ENCODE measurements at regions not wholly inside any gene's neighbourhood (a gene's known extent, or its start where the extent isn't known, plus 50 kb on each side); places are given as distances from the start of the nearest gene placed in this dataset.

GRCh38 chr18:30361864-30362540 is 680.5 kb downstream of the DSC3 start:
- TF ChIP-seq CTCF (IDR thresholded peaks at IDR 0.05; ENCODE audit: insufficient read depth, low read length, poor library complexity, severe bottlenecking), result no peak
- no peak for DNase-seq (ENCODE audit: low read depth)
- H3K27me3 ChIP-seq (ENCODE audit: control insufficient read depth, insufficient read depth, low read length), result no peaks in the 10 kb centered on the region
- H3K4me3 ChIP-seq (ENCODE audit: low read depth, low read length), result no peak overlapping the region
- H3K36me3 ChIP-seq (ENCODE audit: control insufficient read depth, insufficient read depth, low read length), result no peaks in the 10 kb centered on the region

DNA sequence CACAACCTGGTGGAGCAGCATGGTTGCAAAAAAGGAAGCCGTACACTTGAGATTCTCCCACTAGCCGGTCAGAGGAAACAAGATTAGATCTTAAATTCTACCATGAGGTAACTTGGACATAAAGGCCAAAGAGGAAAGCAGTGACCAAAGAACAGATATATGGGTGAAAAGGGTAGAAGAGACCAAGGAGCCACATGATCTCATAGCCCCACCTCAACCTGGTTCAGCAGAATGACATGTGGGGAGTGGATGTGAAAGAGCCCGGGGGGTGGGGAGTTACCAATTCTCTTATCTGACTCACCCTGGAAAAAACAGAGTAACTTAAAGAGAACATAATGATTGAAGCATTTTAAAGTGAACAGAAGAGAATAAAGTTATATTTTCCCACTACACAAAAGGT is 683.0 kb downstream of the DSC3 start:
- no peak for TF ChIP-seq CTCF (IDR thresholded peaks at IDR 0.05; ENCODE audit: insufficient read depth, low read length, poor library complexity, severe bottlenecking)
- Histone ChIP-seq H3K4me3 (ENCODE audit: low read depth, low read length) (no peak overlapping the region), H3K27me3 (ENCODE audit: control insufficient read depth, insufficient read depth, low read length) (no peaks in the 10 kb centered on the region), H3K36me3 (ENCODE audit: control insufficient read depth, insufficient read depth, low read length) (no peaks in the 10 kb centered on the region)
- no peak for DNase-seq (ENCODE audit: low read depth)

DNA sequence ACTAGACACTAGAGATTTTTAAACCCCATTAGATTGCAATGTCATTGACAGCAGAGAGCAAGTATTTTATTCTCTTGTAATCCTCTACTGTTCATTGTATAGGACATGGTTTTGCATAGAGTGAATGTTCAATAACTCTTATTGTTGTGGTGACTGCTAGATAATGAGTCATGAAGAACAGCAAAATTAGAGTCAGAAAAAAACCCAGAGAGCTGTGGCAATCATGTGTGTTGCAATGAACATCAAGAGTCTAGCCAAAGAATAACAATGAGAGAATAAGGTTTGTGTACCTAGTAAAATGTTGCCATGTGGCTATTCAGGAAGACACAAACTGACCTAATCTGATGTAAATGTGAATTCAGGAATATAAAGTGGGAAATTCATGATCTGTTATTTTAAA is 684.0 kb downstream of the DSC3 start:
- no peak for TF ChIP-seq CTCF (IDR thresholded peaks at IDR 0.05; ENCODE audit: insufficient read depth, low read length, poor library complexity, severe bottlenecking)
- no peaks in the 10 kb centered on the region for H3K27me3 ChIP-seq (ENCODE audit: control insufficient read depth, insufficient read depth, low read length)
- peak; percentile 53 for DNase-seq (ENCODE audit: low read depth)
- H3K4me3 ChIP-seq (ENCODE audit: low read depth, low read length), result no peak overlapping the region
- H3K36me3 ChIP-seq (ENCODE audit: control insufficient read depth, insufficient read depth, low read length), result no peaks in the 10 kb centered on the region

DNA sequence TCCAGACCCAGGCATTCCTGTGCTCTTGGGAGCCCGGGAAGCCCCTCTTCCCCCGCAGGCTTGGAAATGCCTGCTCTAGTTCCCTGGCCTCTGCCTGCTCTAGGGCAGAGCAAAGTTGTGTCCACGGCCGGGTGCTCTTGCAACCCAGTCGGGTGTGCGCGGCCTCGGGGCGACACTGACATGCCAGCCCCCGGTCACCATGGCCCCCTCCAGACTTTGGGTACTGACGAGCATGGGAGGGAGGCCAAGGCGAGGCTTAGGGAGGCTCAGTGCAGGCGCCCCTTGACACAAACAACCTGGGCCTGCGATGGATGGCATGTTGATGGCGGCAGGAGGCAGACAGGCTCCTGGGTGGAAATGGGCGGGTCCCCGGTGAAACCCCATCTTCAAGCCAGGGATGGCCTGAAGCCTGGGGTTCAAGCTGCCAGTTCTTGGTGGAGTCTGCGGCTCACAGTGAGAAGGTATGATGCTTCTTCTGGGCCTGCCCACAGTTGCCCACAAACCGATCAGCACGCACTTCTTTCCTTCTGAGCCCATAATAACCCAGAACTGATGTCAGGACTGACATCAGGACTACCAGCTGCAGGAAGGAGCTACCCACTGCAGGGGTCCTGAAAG is 689.9 kb downstream of the DSC3 start:
- H3K27me3 ChIP-seq (ENCODE audit: control insufficient read depth, insufficient read depth, low read length), result no peaks in the 10 kb centered on the region
- no peak overlapping the region for H3K4me3 ChIP-seq (ENCODE audit: low read depth, low read length)
- no peaks in the 10 kb centered on the region for H3K36me3 ChIP-seq (ENCODE audit: control insufficient read depth, insufficient read depth, low read length)
- DNase-seq (ENCODE audit: low read depth), result no peak
- no peak for TF ChIP-seq CTCF (IDR thresholded peaks at IDR 0.05; ENCODE audit: insufficient read depth, low read length, poor library complexity, severe bottlenecking)

DNA sequence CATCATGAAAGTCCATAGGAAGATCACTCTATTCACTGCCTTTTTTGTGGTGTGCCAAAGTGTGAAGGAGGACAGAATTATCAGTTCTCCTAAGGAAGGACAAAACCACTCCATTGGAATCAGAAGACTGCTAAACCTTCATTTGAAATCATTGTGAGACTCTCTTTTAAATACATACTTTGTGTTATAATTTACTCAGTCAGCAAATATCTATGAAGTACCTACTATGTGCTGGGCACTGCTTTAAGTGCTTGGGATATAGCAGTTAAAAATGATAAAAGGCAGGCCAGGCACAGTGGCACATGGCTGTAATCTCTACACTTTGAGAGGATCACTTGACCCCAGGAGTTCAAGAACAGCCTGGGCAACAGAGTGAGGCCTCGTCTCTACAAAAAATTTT is 692.3 kb downstream of the DSC3 start:
- Histone ChIP-seq H3K27me3 (ENCODE audit: control insufficient read depth, insufficient read depth, low read length) (no peaks in the 10 kb centered on the region), H3K36me3 (ENCODE audit: control insufficient read depth, insufficient read depth, low read length) (no peaks in the 10 kb centered on the region), H3K4me3 (ENCODE audit: low read depth, low read length) (no peak overlapping the region)
- TF ChIP-seq CTCF (IDR thresholded peaks at IDR 0.05; ENCODE audit: insufficient read depth, low read length, poor library complexity, severe bottlenecking), result no peak
- no peak for DNase-seq (ENCODE audit: low read depth)

DNA sequence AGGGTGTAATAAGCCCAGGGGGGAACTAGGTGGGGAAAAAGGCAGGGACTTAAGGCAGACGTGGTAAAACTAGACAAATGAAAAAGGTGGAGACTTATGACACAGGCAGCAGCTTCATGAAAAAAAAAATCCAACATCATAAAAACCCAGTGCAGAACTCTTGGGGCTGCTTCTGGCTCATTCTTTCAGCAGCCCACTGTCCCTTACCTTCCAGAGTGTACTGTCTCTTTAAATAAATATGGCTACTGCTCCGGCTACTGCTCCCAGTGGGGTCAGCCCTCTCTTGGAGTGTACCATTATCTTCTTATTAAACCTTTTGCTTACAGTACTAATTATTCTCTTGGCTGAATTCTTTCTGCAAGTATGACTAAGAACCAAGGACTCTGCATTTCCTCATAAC is 699.5 kb downstream of the DSC3 start:
- no peak for TF ChIP-seq CTCF (IDR thresholded peaks at IDR 0.05; ENCODE audit: insufficient read depth, low read length, poor library complexity, severe bottlenecking)

More for the DNA sequence above, 699.5 kb downstream of the DSC3 start:
- Histone ChIP-seq H3K4me3 (ENCODE audit: low read depth, low read length) (no peak overlapping the region), H3K36me3 (ENCODE audit: control insufficient read depth, insufficient read depth, low read length) (no peaks in the 10 kb centered on the region), H3K27me3 (ENCODE audit: control insufficient read depth, insufficient read depth, low read length) (no peaks in the 10 kb centered on the region)
- DNase-seq (ENCODE audit: low read depth), result no peak
